H9 (cell line): ENCODE measurements at regions not wholly inside any gene's neighbourhood (a gene's known extent, or its start where the extent isn't known, plus 50 kb on each side); places are given as distances from the start of the nearest gene placed in this dataset.

ENCODE experiments used
- DNase-seq: peaks from one replicate; pipeline ENCODE4 v3.0.0-alpha.2; 2017
- H2AFZ ChIP-seq: one replicate; pipeline ENCODE4 v1.6.1; 2013; ENCODE audit warnings: mild to moderate bottlenecking, low read length, control low read depth, moderate library complexity
- H2AK5ac ChIP-seq: 2 replicates; pipeline ENCODE4 v1.6.1; 2013; ENCODE audit warnings: low read length, control low read depth, mixed read lengths; ENCODE audit not compliant: insufficient read length
- H2BK120ac ChIP-seq: one replicate; pipeline ENCODE4 v1.6.1; 2013; ENCODE audit warnings: low read depth, mild to moderate bottlenecking, low read length, control low read depth, inconsistent platforms; ENCODE audit not compliant: poor library complexity, severe bottlenecking
- H2BK12ac ChIP-seq: 2 replicates; pipeline ENCODE4 v1.6.1; 2013; ENCODE audit warnings: low read length, control low read depth, mixed read lengths, low read depth; ENCODE audit not compliant: insufficient read length
- H2BK15ac ChIP-seq: 2 replicates; pipeline ENCODE4 v1.6.1; 2013; ENCODE audit warnings: low read depth, low read length, control low read depth
- H2BK20ac ChIP-seq: one replicate; pipeline ENCODE4 v1.6.1; 2013; ENCODE audit warnings: low read depth, mild to moderate bottlenecking, low read length, control low read depth, inconsistent platforms; ENCODE audit not compliant: poor library complexity, severe bottlenecking
- H2BK5ac ChIP-seq: 2 replicates; pipeline ENCODE4 v1.6.1; 2013; ENCODE audit warnings: low read length, control low read depth, mixed read lengths; ENCODE audit not compliant: insufficient read length
- H3K14ac ChIP-seq: 2 replicates; pipeline ENCODE4 v1.6.1; 2013; ENCODE audit warnings: low read length, control low read depth; ENCODE audit not compliant: insufficient read depth
- H3K18ac ChIP-seq: 2 replicates; pipeline ENCODE4 v1.6.1; 2013; ENCODE audit warnings: low read depth, mild to moderate bottlenecking, mixed read lengths, low read length, control low read depth; ENCODE audit not compliant: insufficient read length
- H3K23ac ChIP-seq: 2 replicates; pipeline ENCODE4 v1.6.1; 2013; ENCODE audit warnings: low read length, control low read depth, mixed read lengths, low read depth; ENCODE audit not compliant: insufficient read length
- H3K23me2 ChIP-seq: 2 replicates; pipeline ENCODE4 v1.6.1; 2013; ENCODE audit warnings: low read depth, mild to moderate bottlenecking, mixed read lengths, low read length, control low read depth; ENCODE audit not compliant: insufficient read length, poor library complexity, severe bottlenecking
- H3K27ac ChIP-seq: 2 replicates; pipeline ENCODE4 v1.5.1; 2013; ENCODE audit warnings: low read length, control low read depth, mixed read lengths, low read depth; ENCODE audit not compliant: insufficient read length
- H3K27me3 ChIP-seq: 2 replicates; pipeline ENCODE4 v1.6.1; 2013; ENCODE audit warnings: low read length, control low read depth, inconsistent platforms; ENCODE audit not compliant: insufficient read depth
- H3K4ac ChIP-seq: 2 replicates; pipeline ENCODE4 v1.6.1; 2013; ENCODE audit warnings: low read depth, mild to moderate bottlenecking, control low read depth, inconsistent platforms, low read length, moderate library complexity
- H3K4me1 ChIP-seq: 2 replicates; pipeline ENCODE4 v1.6.1; 2013; ENCODE audit warnings: low read length, control low read depth, inconsistent platforms; ENCODE audit not compliant: insufficient read depth
- H3K4me2 ChIP-seq: 2 replicates; pipeline ENCODE4 v1.6.1; 2013; ENCODE audit warnings: low read length, control low read depth, mixed read lengths; ENCODE audit not compliant: insufficient read length, insufficient read depth
- H3K56ac ChIP-seq: 2 replicates; pipeline ENCODE4 v1.6.1; 2013; ENCODE audit warnings: low read depth, mild to moderate bottlenecking, mixed read lengths, low read length, control low read depth; ENCODE audit not compliant: insufficient read length
- H3K79me1 ChIP-seq: 2 replicates; pipeline ENCODE4 v1.6.1; 2013; ENCODE audit warnings: low read depth, mild to moderate bottlenecking, moderate library complexity, low read length, control low read depth, inconsistent platforms; ENCODE audit not compliant: insufficient read depth, poor library complexity, severe bottlenecking
- H3K79me2 ChIP-seq: 2 replicates; pipeline ENCODE4 v1.6.1; 2013; ENCODE audit warnings: low read length, control low read depth, inconsistent platforms; ENCODE audit not compliant: insufficient read depth
- H3K9ac ChIP-seq: 2 replicates; pipeline ENCODE4 v1.6.1; 2013; ENCODE audit warnings: low read length, control low read depth, mixed read lengths; ENCODE audit not compliant: insufficient read length; ENCODE audit errors: extremely low read depth
- H3K9me3 ChIP-seq: one replicate; pipeline ENCODE4 v1.6.1; 2013; ENCODE audit warnings: low read depth, low read length, inconsistent platforms; ENCODE audit not compliant: control insufficient read depth
- H3T11ph ChIP-seq: one replicate; pipeline ENCODE4 v1.6.1; 2013; ENCODE audit warnings: mild to moderate bottlenecking, low read length, control low read depth, inconsistent platforms
- H4K20me1 ChIP-seq: one replicate; pipeline ENCODE4 v1.6.1; 2013; ENCODE audit not compliant: control insufficient read depth, insufficient read length, insufficient read depth
- H4K5ac ChIP-seq: 2 replicates; pipeline ENCODE4 v1.6.1; 2013; ENCODE audit warnings: low read depth, mild to moderate bottlenecking, mixed read lengths, low read length, control low read depth; ENCODE audit not compliant: insufficient read length
- H4K8ac ChIP-seq: replicated peaks from 2 replicates; pipeline ENCODE4 v1.6.1; 2013; ENCODE audit warnings: low read length, control low read depth, mixed read lengths, low read depth; ENCODE audit not compliant: insufficient read length
- H4K91ac ChIP-seq: 2 replicates; pipeline ENCODE4 v1.6.1; 2013; ENCODE audit warnings: low read depth, mild to moderate bottlenecking, moderate library complexity, mixed read lengths, low read length, control low read depth; ENCODE audit not compliant: insufficient read length
- H3K27ac Mint-ChIP-seq, 3 experiments: 2 replicates in 2 of 3; 3 replicates in 1 of 3; pipeline ENCODE4 v1.8.0; 2020 to 2021; ENCODE audit warnings: mixed read lengths in 3 of 3, mild to moderate bottlenecking in 1 of 3, moderate library complexity in 1 of 3
- H3K27me3 Mint-ChIP-seq: 2 replicates; pipeline ENCODE4 v1.8.0; 2021; ENCODE audit warnings: low read depth, mild to moderate bottlenecking, moderate library complexity, mixed read lengths
- H3K36me3 Mint-ChIP-seq, 3 experiments: 2 replicates in 2 of 3; 3 replicates in 1 of 3; pipeline ENCODE4 v1.8.0; 2020 to 2021; ENCODE audit warnings: low read depth in 3 of 3, mixed read lengths in 3 of 3; ENCODE audit not compliant: insufficient read depth in 1 of 3
- H3K4me1 Mint-ChIP-seq, 2 experiments: 2 replicates each; pipeline ENCODE4 v1.8.0; 2020; ENCODE audit warnings: mixed read lengths in 2 of 2
- H3K4me3 Mint-ChIP-seq, 2 experiments: 2 replicates in 1 of 2; 3 replicates in 1 of 2; pipeline ENCODE4 v1.8.0; 2020 to 2021; ENCODE audit warnings: mild to moderate bottlenecking in 2 of 2, mixed read lengths in 2 of 2, moderate library complexity in 1 of 2
- H3K9me3 Mint-ChIP-seq, 2 experiments: 2 replicates in 1 of 2; 3 replicates in 1 of 2; pipeline ENCODE4 v1.8.0; 2020; ENCODE audit warnings: mild to moderate bottlenecking in 2 of 2, mixed read lengths in 2 of 2, moderate library complexity in 1 of 2
- WGBS: extraction: QIAGEN DNeasy Blood & Tissue Kit; methylation state at CpG from one replicate; pipeline ENCODE4 v1.1.7; 2013; ENCODE audit warnings: missing lambda C conversion rate, low lambda C conversion rate, mixed read lengths; ENCODE audit not compliant: insufficient read length; ENCODE audit errors: extremely low coverage; 5-methylcytosine and 5-hydroxymethylcytosine counted together
- TF ChIP-seq, protein P1 (sequence below): fragments of 200-600 bp; sonication (generic); conservative IDR thresholded peaks from 3 replicates; pipeline ENCODE4 v1.8.0; 2021; ENCODE audit warnings: antibody characterized with exemption, mild to moderate bottlenecking

DNA sequence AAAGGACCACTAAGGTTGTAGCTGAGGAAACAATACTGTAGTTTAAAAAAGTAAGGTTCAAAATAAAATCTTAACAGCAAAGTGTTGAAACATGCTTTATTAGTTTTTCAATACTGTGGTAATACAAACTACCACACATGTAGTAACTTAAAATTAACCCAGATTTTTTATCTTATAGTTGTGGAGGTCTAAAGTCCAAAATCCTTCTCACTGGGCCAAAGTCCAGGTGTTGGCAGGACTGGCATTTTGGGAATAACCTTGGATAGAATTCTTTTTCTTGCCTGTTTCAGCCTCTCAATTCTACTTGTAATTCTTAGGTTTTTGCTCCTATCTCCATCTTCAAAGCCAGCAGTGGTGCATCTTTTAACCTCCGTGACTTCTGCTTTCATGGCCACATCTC is 942.0 kb downstream of the TSN start:
- Histone ChIP-seq H3K27me3 (no peaks in the 10 kb centered on the region), H4K91ac (no peak overlapping the region), H3K56ac (no peak overlapping the region), H3K9ac (no peak overlapping the region), H4K20me1 (no peaks in the 10 kb centered on the region), H2AK5ac (no peak overlapping the region), H2BK5ac (no peak overlapping the region), H3K23ac (no peak overlapping the region), H3K9me3 (no peaks in the 10 kb centered on the region), H3K4me1 (no peaks in the 10 kb centered on the region), H2BK20ac (no peak overlapping the region), H4K8ac (no peak overlapping the region), H3K79me2 (no peaks in the 10 kb centered on the region), H4K5ac (no peak overlapping the region), H3K79me1 (no peaks in the 10 kb centered on the region), H3K4me2 (no peak overlapping the region), H3K18ac (no peak overlapping the region), H3T11ph (no peak overlapping the region), H3K4ac (no peak overlapping the region), H2BK12ac (no peak overlapping the region), H2AFZ (no peak overlapping the region), H2BK120ac (no peak overlapping the region), H2BK15ac (no peak overlapping the region), H3K23me2 (no peaks in the 10 kb centered on the region), H3K14ac (no peak overlapping the region), H3K27ac (no peak overlapping the region)
- no peak overlapping the region for H3K27ac Mint-ChIP-seq
- H3K9me3 Mint-ChIP-seq: no peaks in the 10 kb centered on the region
- H3K36me3 Mint-ChIP-seq: no peaks in the 10 kb centered on the region
- no CpG with 5 or more reads among the region's 1 CpG for WGBS
- TF ChIP-seq, protein P1, sequence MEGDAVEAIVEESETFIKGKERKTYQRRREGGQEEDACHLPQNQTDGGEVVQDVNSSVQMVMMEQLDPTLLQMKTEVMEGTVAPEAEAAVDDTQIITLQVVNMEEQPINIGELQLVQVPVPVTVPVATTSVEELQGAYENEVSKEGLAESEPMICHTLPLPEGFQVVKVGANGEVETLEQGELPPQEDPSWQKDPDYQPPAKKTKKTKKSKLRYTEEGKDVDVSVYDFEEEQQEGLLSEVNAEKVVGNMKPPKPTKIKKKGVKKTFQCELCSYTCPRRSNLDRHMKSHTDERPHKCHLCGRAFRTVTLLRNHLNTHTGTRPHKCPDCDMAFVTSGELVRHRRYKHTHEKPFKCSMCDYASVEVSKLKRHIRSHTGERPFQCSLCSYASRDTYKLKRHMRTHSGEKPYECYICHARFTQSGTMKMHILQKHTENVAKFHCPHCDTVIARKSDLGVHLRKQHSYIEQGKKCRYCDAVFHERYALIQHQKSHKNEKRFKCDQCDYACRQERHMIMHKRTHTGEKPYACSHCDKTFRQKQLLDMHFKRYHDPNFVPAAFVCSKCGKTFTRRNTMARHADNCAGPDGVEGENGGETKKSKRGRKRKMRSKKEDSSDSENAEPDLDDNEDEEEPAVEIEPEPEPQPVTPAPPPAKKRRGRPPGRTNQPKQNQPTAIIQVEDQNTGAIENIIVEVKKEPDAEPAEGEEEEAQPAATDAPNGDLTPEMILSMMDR: no peak
- peaks cover 3% of the 10 kb centered on the region in 2 experiments; a peak in 2 of 4 replicates for H3K4me1 Mint-ChIP-seq
- no peak for DNase-seq
- no peaks in the 10 kb centered on the region for H3K27me3 Mint-ChIP-seq
- no peak overlapping the region for H3K4me3 Mint-ChIP-seq
